Occipital lobe (tissue), 1 donor: ENCODE measurements at regions not wholly inside any gene's neighbourhood (a gene's known extent, or its start where the extent isn't known, plus 50 kb on each side); places are given as distances from the start of the nearest gene placed in this dataset.
"Not testable (repeated sequence)": the region's sequence is repeated elsewhere in the genome, so short reads cannot be mapped to it uniquely, and the experiment has no call there.

Experiments
- DNase-seq: peaks from one replicate; lab custom pipeline; 2025; lab: John Stamatoyannopoulos, UW

DNA sequence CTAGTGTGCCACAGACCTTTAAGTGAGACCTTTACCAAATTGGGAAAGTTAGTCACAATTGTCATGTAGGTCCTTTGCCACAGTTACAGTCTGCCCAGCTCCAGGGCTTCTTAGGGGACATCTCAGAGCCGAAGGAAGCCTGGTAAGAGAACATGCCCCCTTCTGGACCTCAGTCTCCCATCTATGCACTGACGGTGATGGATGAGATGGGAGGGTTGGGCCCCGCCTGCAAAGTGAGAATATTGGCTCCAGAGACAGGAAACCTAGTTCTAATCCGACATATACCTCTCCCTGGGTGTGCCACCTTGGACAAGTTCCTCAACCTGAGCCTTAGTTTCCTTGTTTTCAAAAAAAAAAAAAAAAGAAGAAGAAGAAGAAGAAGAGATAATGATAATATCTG lies 85.1 kb upstream of the NAV2 start:
- DNase-seq, result no peak

DNA sequence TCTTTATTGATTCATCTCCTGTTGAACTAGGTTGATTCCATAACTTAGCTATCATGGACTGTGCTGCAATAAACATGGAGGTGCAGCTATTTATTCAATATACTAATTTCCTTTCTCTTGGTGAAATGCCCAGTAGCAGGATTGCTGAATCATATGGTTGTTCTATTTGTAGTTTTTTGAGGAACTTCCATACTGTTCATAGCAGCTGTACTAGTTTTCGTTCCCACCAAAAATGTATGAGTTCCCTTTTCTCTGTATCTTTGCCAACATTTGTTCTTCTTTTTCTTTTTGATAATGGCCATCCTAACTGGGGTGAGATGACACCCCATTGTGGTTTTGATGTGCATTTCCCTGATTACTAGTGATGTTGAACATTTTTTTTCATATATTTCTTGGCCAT lies 87.2 kb upstream of the NAV2 start:
- no peak for DNase-seq

DNA sequence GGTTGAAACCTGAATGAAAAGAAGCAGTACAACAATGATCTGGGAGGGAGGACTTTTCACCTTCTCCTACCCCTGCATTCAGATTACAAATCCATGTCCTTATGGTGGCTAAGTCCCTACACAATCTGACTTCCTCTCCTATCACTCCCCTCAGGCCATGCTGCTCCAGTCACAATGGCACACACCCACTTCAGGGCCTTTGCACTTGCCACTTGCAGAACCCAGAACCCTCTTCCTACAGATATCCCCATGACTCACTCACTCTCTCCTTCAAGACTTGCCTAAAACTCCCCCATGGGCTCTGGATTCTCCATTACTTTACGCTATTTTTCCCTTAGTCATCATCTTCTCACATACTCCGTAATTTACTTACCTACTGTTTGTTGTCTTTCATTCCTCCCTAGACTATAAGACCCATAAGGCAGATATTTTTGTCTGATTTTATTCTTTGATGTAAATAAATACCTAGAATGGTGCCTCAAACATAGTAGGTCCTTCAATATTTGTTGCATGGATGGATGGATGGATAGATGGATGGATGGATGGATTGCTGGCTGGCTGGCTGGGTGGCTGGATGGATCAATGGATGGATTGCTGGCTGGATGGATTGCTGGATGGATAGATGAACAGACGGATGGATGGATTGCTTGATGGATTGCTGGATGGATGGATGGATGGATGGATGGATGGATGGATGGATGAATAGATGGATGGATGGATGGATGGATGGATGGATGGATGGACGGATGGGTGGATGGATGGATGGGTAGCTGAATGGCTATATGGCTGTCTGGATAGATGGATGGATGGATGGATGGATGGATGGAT lies 94.7 kb upstream of the NAV2 start:
- DNase-seq, result no peak

DNA sequence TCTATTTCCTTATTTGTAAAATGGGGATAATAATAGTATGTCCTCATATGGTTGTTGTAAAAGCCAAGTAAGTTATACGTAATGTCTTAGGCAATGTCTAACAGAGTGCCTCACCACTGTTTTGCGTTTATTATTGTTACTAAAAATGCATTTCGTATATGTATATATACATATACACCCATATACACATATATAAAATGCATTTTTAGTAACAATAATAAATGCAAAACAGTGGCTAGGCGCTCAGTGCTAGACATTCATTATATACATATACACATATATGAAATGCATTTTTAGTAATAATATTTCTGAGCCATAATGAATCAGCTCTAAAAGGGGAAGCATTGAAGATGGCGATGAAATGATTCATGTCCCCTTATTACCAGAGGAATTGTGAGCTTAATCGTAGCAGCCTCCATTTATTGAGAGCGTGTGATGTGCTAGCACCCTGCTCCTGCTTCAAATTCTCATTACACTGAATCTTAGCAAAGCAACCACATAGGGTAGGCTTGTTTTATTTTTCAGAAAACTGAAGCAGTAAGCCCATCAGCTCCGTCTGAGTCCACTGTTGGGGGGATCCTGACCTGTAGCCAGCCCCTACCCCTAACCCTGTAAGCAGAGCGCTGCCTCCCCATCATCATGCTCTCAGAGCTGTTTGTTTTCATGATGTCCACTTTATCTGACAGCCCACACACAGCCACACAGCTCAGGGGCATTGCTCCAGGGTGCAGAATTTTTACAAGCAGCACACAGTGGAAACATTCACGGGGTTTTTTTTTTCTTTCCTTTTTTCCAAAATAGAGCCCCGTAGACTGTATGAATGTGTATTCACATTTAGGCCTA lies 97.1 kb upstream of the NAV2 start:
- DNase-seq, result no peak

DNA sequence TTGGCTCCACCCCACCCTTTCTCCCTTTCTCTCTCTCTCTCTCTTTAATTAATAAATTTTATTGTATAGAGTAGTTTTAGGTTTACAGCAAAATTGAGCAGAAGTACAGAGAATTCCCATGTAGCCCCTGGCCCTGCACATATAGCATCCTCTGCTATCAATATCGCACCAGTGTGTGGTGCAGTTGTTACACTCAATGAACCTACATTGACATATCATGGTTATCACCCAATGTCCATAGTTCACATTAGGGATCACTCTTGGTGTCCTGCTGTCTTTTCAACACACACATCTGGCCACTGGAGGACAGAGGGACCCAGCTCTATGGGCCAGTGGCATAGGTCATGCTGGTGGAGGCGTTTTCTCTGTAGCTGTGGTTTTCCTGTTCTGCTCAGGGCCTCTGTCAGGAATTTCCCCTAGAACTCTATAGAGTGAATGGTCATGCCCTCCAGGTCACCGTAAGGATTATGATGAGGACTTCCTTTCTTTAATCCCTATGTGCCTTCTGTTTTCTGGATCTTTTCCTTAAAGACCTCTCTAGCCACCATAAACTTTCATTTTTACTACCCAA lies 98.2 kb upstream of the NAV2 start:
- no peak for DNase-seq

DNA sequence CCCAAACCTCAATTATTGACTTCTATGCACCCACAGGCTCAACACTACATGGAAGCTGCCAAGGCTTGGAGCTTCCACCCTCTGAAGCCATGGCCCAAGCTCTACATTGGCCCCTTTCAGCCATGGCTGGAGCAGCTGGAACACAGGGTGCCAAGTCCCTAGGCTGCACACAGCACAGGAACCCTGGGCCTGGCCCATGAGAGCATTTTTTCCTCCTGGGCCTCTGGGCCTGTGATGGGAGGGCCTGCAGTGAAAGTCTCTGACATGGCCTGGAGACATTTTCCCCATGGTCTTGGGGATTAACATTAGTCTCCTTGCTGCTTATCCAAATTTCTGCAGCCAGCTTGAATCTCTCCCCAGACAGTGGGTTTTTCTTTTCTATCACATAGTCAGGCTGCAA lies 100.6 kb upstream of the NAV2 start:
- DNase-seq, result not testable (repeated sequence)

DNA sequence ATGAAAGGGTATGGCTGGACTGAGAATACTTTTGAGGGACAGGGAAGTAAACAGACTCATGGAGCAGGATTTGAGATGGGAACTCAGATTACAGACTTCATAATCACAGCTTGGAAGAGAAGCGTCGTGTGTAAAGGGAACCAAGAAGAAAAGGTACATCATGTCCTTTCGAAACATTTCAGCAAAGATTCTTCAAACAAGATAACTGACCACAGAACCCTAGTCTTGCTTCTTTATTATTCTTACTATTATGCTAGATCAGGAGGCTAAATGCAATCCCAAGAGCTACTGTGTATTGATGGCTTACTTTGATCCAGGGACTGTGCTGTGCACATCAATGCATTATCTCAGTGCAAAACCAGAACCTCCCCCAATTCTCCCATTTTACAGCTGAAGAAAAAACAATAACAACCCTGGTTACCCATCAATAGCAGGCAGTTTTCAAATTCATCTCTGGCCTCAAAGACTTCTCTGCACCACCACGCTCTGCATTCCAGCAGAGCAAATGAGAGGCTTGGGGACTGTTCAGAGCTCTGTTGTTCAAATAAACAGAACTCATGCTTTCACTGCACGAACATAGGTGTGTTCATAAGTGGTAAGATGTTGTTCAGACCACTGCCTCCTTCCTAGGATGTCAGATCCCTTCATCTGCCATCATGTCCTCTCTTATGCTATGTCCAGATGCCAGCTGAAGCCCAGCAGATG lies 104.8 kb upstream of the NAV2 start:
- no peak for DNase-seq

DNA sequence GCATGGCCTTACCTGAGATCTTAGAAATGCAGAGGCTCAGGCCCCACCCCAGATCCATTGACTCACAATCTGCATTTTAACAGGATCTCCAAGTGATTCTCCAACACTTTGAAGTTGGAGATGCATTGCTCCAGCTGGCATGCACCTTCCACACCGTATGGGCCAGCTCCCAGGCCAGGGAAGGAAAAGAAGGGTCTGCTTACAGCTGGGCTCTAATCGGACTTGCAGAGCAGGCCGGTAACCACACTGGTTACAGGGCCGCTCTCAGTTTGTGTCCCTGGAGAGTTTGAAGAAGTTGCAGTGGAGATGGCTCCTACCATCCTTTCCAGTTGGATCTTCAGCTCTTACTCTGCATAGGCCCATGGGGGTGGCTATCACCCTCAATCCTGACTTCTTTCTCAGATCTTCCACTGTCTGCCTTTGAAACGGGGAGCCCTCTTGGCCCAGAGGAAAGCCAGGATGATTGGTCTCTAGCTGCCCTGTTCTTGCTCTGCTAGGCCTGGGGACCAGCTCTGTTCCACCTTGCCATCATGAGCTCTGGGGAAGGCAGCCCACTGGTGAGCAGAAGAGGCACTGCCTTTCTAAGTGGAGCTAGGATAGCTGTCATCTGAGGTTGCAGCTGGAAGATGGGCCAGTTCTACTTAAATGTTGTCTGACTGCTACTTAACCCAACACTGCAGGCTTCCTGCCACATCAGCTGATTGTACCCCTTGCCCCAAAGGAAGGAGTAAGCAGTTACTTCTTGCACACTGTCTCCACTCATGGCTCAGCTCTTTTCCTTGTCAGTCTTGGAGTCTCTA lies 105.6 kb upstream of the NAV2 start:
- DNase-seq, result no peak

DNA sequence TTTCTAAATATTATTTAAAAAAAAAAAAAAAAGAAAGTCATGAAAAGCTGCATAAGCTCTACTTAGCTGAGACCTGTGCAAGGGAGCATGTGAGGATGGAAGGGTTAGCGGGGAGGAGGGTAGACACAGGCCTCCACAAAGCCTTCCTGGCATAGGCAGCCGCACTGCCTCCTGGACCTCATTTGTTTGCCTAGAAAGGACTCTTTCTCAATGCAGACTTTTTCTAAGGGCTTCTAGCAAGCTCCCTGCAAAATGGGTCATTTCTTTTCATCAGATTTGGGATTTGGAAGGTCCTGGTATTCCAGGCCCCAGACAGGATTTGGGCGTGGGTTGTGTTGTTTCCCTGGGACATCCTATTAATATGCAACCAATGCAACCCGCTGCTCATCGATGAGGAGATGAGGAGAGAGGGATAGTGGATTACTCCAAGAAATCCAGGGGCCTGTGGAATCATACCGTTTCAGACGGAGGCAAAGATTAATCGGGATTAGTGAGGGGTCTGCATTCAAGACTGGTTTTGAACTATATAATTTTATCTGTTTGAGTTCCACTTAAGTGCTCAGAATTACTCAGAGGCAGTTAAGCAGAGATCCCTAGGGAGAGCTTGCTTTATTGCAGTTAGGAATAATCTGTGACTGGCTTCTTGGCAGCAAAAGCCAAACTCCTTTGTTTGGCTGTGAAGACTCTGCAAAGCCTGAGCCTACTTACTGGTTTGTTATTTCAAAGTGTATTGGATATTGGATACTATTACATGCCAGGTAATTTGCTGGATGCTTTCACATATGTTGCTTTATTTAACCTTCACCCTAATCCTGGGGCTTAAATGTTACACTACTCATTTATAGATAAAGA lies 106.9 kb upstream of the NAV2 start:
- no peak for DNase-seq

DNA sequence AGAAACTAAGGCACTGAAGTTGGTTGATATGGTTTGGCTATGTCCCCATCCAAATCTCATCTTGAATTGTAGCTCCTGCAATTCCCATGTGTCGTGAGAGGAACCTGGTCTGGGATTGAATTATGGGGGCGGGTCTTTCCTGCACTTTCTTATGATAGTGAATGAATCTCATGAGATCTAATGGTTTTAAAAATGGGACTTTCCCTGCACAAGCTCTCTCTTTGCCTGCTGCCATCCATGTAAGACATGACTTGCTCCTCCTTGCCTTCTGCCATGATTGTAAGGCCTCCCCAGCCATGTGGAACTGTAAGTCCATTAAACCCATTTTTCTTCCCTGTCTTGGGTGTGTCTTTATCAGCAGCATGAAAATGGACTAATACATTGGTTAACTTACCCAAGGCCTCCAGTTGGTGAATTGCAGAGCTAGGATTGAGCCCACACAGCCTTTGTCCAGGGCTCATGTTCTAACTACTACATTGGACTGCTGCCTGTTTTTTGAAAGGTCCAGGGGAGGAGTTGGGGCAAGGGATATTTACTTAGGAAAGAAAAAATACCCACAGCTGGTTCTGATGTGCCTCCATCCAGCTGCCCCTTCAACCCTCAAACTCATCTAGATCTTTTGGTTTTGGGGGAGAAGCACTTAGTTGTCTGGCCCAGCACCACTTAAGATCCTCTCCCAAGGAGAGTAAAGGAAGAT lies 107.8 kb upstream of the NAV2 start:
- no peak for DNase-seq

DNA sequence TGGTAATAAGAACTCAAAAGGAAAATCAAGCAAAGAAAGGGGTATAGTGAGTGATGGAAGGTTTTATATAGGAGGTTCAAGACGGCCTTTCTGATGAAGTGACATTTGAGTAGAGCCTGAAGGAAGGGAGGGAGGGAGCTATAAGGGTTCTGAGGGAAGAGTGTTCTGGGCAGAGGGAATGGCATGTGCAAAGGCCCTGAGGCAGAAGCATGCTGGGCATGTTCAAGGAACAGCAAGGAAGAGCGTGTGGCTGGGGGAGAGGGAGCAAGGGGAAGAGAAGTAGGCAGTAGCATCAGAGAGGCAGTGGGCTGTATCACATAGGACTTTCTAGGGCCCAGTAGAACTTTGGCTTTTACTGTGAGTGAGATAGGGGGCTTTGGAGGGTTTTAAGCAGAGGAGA lies 108.9 kb upstream of the NAV2 start:
- DNase-seq, result no peak

DNA sequence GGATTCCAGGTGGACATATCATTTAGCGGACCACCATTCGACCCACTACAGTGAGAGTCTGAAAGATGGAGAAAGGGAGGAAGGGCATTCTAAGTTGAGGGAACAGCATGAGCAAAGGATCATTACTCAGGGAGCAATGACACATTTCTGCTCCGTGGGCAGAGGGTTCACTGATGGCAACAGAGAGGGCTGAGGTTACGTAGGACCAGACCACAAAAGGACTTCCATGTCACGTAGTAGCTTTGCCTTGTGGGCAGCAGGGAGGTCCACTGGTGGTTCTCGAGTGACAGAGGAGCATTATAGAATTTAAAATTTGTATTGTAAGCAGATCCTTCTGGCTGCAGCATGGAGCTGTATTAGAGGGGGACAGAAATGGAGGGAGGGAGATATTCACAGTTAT lies 109.7 kb upstream of the NAV2 start:
- no peak for DNase-seq

DNA sequence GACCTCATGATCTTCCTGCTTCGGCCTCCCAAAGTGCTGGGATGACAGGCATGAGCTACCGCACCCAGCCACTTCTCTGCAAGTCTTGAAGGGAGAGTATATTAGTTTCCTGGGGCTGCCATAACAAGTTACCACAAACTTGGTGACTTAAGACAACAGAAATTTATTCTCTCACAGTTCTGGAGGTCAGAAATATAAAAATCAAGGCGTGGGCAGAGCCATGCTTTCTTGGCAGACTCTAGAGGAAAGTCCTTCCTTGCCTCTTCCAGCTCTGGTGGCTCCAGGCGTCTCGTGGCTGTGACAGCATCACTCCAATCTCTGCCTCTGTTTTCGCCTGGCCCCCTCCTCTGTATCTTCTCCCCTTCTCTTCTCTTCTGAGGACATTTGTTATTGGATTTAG lies 110.2 kb upstream of the NAV2 start:
- no peak for DNase-seq

DNA sequence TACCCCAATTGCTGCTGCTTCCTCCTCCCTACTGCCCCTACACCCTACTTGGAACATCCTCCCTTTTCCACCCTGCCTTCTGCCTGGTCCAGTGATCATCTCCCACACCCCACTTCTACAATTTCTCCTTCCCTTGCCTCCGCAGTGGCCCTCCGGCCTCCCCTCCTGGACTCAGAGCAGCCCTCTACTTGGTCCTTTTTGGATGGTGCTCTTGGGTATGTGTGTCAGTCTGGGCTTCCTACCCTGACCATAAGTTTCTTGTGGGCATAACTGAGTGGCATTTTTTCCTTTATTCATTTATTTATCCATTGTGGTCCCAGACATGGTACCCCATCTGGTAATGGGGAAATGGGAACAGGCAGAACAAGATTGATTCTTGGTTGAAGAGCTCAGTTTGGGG lies 111.4 kb upstream of the NAV2 start:
- no peak for DNase-seq

DNA sequence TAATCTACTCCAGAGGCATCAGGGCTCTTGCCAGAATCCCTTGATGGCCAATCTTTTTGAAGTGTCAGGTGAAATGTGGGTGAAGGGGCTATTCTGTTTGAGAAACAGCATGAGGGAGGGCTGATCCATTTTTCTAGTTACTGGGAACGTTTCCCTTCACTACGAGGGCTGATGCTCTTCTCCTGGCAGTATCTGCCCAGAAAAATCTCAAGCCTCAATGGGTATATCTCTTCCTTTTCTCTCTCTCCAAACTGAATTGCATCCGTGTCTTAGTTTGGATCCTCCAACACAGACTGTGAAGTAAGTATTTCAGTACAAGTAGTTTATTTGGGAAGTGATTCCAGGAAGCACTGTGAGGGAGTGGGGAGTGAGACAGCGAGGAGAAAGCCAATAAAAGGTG lies 113.0 kb upstream of the NAV2 start:
- no peak for DNase-seq

DNA sequence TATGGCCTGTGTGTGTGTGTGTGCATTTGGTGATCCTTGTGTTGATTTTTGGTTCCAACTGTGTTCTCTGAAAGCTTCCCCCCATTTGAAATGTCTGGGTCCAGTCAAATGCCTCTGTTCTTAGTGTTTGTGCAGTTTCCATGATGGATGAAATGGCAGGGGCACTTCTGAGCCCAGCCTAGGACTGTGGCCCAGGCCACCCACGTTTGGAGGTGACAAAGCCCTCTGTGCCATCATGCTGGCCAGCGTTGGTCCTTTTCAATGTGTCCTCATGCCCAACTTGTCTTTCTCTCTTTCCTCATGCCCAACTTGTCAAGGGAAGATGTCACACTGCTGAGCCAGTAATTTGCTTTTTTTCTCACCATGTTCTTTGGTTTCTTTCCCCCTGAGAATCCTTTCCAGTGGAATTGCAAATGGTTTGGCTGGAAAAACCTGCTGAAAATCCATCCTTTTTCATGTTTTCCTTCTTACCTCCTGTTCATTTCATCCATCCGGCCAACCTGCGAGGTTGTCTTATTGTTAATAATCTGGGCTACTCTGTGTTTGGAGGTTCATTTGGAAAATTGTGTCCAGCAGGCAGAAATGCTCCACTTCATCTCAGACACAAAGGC lies 113.7 kb upstream of the NAV2 start:
- no peak for DNase-seq

DNA sequence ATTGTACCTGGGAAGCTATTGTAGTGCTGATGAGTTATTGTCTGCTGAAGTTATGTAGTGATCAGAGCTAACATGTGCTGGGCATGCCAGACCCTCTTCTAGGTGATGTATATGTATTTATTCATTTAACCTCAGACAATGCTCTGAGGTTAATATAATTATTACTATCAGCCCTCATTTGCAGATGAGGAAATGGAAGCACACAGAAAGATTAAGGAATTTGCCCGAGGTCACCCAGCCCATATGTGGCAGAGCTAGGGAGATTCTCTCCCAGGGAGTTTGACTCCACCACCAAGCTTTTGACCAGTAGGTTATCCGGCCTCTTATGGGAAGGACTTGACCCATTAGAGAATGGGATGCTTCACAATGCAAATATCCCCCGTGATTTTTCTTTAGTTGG lies 114.2 kb upstream of the NAV2 start:
- no peak for DNase-seq

DNA sequence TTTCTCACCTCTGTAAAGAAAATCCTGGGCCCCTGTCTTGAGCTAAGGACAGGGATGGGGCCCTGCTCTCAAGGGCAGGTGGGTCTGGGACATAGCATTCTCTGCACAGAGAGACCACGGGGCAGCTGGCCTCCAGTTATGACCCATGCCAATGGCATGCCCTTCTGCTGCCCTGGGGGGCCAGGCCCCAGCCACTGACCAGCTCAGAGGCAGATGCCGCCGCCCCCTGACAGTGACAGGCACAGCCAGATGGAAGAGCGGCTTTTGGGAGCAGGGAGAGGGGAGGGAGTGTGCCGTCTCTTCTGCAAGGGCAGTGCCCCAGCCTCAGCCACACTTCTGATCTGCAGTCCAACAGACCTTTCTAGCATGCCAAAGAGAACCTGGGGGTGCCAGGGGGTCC lies 114.8 kb upstream of the NAV2 start:
- no peak for DNase-seq

DNA sequence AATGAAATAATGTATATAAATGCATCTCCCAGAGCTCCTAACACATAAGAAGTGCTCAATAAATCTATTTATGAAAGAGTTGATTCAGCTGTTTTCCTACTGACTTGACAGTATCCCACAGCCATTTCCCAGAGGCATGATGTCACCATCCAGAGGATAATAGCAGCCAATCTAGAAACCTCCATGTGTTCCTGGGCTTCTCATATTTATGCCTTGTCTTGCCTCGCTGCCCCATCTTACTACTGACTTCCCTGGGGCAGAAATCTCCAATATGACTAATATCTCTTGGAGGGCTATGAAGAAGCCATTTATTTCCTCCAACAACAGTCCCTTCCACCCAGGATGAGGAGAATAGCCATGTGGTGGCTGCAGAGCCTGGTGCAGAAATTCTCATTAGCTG lies 115.4 kb upstream of the NAV2 start:
- DNase-seq, result no peak
